GM12891 (cell line): ENCODE measurements at regions not wholly inside any gene's neighbourhood (a gene's known extent, or its start where the extent isn't known, plus 50 kb on each side); places are given as distances from the start of the nearest gene placed in this dataset.

Experiments
- PAX5 ChIP-seq: IDR thresholded peaks from 2 replicates; pipeline ENCODE4 v1.6.1; 2011; ENCODE audit warnings: low read length, moderate library complexity, mild to moderate bottlenecking; ENCODE audit not compliant: insufficient read depth, severe bottlenecking
- POLR2A ChIP-seq: IDR thresholded peaks from 2 replicates; pipeline ENCODE4 v1.6.1; 2011; ENCODE audit warnings: low read depth, low read length, control low read depth
- POLR2AphosphoS5 ChIP-seq: IDR thresholded peaks from 2 replicates; pipeline ENCODE4 v1.6.1; 2011; ENCODE audit warnings: low read depth, low read length, control low read depth
- POU2F2 ChIP-seq: IDR thresholded peaks from 2 replicates; pipeline ENCODE4 v1.6.1; 2011; ENCODE audit warnings: low read depth, mild to moderate bottlenecking, control low read depth, low read length, moderate library complexity
- SPI1 ChIP-seq: IDR thresholded peaks from 2 replicates; pipeline ENCODE4 v1.6.1; 2011; ENCODE audit warnings: low read depth, low read length, control low read depth
- TAF1 ChIP-seq: IDR thresholded peaks from 2 replicates; pipeline ENCODE4 v1.6.1; 2011; ENCODE audit warnings: low read depth, low read length, control low read depth

GRCh38 chr1:185654199-185654951 lies 79.8 kb upstream of the HMCN1 start:
- TF ChIP-seq POLR2AphosphoS5 (no peak), POLR2A (no peak), TAF1 (no peak), POU2F2 (no peak), PAX5 (no peak), SPI1 (no peak)
